ENCODE measurements at regions not wholly inside any gene's neighbourhood (a gene's known extent, or its start where the extent isn't known, plus 50 kb on each side); places are given as distances from the start of the nearest gene placed in this dataset.

GRCh38 chr15:46652266-46652665 lies 1017.4 kb downstream of the SQOR start:
- ChIA-PET CTCF (no interaction called here), POLR2A (no interaction called here)
- H3K27ac Mint-ChIP-seq, result no peak overlapping the region
- Histone ChIP-seq H3K9me3 (ENCODE audit: control insufficient read depth in 1 of 2, insufficient read depth in 1 of 2, low read length in 2 of 2) (no peaks in the 10 kb centered on the region), H3K4me1 (ENCODE audit: insufficient read depth, low read length) (no peaks in the 10 kb centered on the region), H3K36me3 (ENCODE audit: insufficient read depth, low read length) (no peaks in the 10 kb centered on the region), H3K27me3 (ENCODE audit: control insufficient read depth in 1 of 2, insufficient read depth in 2 of 2, low read length in 2 of 2) (no peaks in the 10 kb centered on the region), H3K27ac (ENCODE audit: low read depth in 1 of 2, low read length in 2 of 2) (no peak overlapping the region), H3K4me3 (ENCODE audit: low read length) (no peak overlapping the region)
- no peak for TF ChIP-seq CTCF (IDR thresholded peaks at IDR 0.05)
- H3K4me3 Mint-ChIP-seq, result no peak overlapping the region
- H3K27me3 Mint-ChIP-seq, result no peaks in the 10 kb centered on the region
- DNase-seq (no peak), ATAC-seq (ENCODE audit: poor library complexity) (no peak)
- H3K9me3 Mint-ChIP-seq, result no peaks in the 10 kb centered on the region
- H3K36me3 Mint-ChIP-seq (ENCODE audit: low read depth), result no peaks in the 10 kb centered on the region
- intact Hi-C loops (cut with DNase I, micrococcal nuclease), result no loop called here
- no peaks in the 10 kb centered on the region for H3K4me1 Mint-ChIP-seq (ENCODE audit: low read depth)

GRCh38 chr15:46654993-46655392 lies 1020.2 kb downstream of the SQOR start:
- Histone ChIP-seq H3K27me3 (ENCODE audit: control insufficient read depth in 1 of 2, insufficient read depth in 2 of 2, low read length in 2 of 2) (no peaks in the 10 kb centered on the region), H3K27ac (ENCODE audit: low read depth in 1 of 2, low read length in 2 of 2) (no peak overlapping the region), H3K4me1 (ENCODE audit: insufficient read depth, low read length) (no peaks in the 10 kb centered on the region), H3K4me3 (ENCODE audit: low read length) (no peak overlapping the region), H3K9me3 (ENCODE audit: control insufficient read depth in 1 of 2, insufficient read depth in 1 of 2, low read length in 2 of 2) (no peaks in the 10 kb centered on the region), H3K36me3 (ENCODE audit: insufficient read depth, low read length) (no peaks in the 10 kb centered on the region)
- Mint-ChIP-seq H3K36me3 (ENCODE audit: low read depth) (no peaks in the 10 kb centered on the region), H3K27me3 (no peaks in the 10 kb centered on the region), H3K4me1 (ENCODE audit: low read depth) (no peaks in the 10 kb centered on the region), H3K4me3 (no peak overlapping the region), H3K9me3 (peaks cover 8% of the 10 kb centered on the region), H3K27ac (no peak overlapping the region)
- intact Hi-C loops (cut with DNase I, micrococcal nuclease), result no loop called here
- DNase-seq (no peak), ATAC-seq (ENCODE audit: poor library complexity) (no peak)
- no peak for TF ChIP-seq CTCF (IDR thresholded peaks at IDR 0.05)
- CTCF ChIA-PET, result no interaction called here
- POLR2A ChIA-PET, result no interaction called here

GRCh38 chr15:46660096-46660842 lies 1025.4 kb downstream of the SQOR start:
- Mint-ChIP-seq H3K36me3 (ENCODE audit: low read depth) (no peaks in the 10 kb centered on the region), H3K27me3 (no peaks in the 10 kb centered on the region), H3K4me3 (no peak overlapping the region), H3K27ac (no peak overlapping the region), H3K4me1 (ENCODE audit: low read depth) (no peaks in the 10 kb centered on the region), H3K9me3 (peaks cover 13% of the 10 kb centered on the region)
- no peak overlapping the region for H3K4me3 ChIP-seq (ENCODE audit: low read length)
- no peak for DNase-seq
- CTCF ChIA-PET, result no interaction called here
- H3K9me3 ChIP-seq (ENCODE audit: control insufficient read depth in 1 of 2, insufficient read depth in 1 of 2, low read length in 2 of 2), result no peaks in the 10 kb centered on the region
- H3K27me3 ChIP-seq (ENCODE audit: control insufficient read depth in 1 of 2, insufficient read depth in 2 of 2, low read length in 2 of 2), result no peaks in the 10 kb centered on the region
- H3K4me1 ChIP-seq (ENCODE audit: insufficient read depth, low read length), result no peaks in the 10 kb centered on the region
- intact Hi-C loops (cut with DNase I, micrococcal nuclease), result no loop called here
- TF ChIP-seq CTCF (IDR thresholded peaks at IDR 0.05), result no peak
- H3K36me3 ChIP-seq (ENCODE audit: insufficient read depth, low read length), result no peaks in the 10 kb centered on the region
- POLR2A ChIA-PET, result no interaction called here
- no peak for ATAC-seq (ENCODE audit: poor library complexity)
- H3K27ac ChIP-seq (ENCODE audit: low read depth in 1 of 2, low read length in 2 of 2), result no peak overlapping the region

All from CD4-positive, alpha-beta T cell (primary cell).